Loucy (cell line): ENCODE measurements at regions not wholly inside any gene's neighbourhood (a gene's known extent, or its start where the extent isn't known, plus 50 kb on each side); places are given as distances from the start of the nearest gene placed in this dataset.

Experiments
- H2AFZ ChIP-seq: fragments of 200-600 bp; sonication (generic); 2 replicates; pipeline ENCODE4 v1.6.0; 2016; ENCODE audit warnings: antibody characterized with exemption, mild to moderate bottlenecking, low read length, moderate library complexity
- H3F3A ChIP-seq: fragments of 200-600 bp; 2 replicates; pipeline ENCODE4 v1.6.0; 2016; ENCODE audit warnings: antibody characterized with exemption, low read depth, mild to moderate bottlenecking
- H3K27me3 ChIP-seq: fragments of 200-600 bp; sonication (generic); 2 replicates; pipeline ENCODE4 v1.6.1; 2014; ENCODE audit warnings: low read length, mild to moderate bottlenecking; ENCODE audit not compliant: insufficient read depth, poor library complexity, severe bottlenecking
- H3K36me3 ChIP-seq: fragments of 200-600 bp; sonication (generic); 2 replicates; pipeline ENCODE4 v1.6.1; 2016; ENCODE audit warnings: low read length; ENCODE audit not compliant: insufficient read depth
- H3K4me1 ChIP-seq: fragments of 200-600 bp; sonication (generic); 2 replicates; pipeline ENCODE4 v1.5.1; 2014; ENCODE audit warnings: low read length, mild to moderate bottlenecking; ENCODE audit not compliant: insufficient read depth, poor library complexity, severe bottlenecking
- H3K4me2 ChIP-seq: fragments of 200-600 bp; sonication (generic); 2 replicates; pipeline ENCODE4 v1.6.0; 2014; ENCODE audit warnings: antibody characterized with exemption, low read length, low read depth, mild to moderate bottlenecking; ENCODE audit not compliant: poor library complexity, severe bottlenecking
- H3K4me3 ChIP-seq: fragments of 200-600 bp; sonication (generic); 2 replicates; pipeline ENCODE4 v1.5.1; 2014; ENCODE audit warnings: low read length, mild to moderate bottlenecking, mixed read lengths; ENCODE audit not compliant: poor library complexity, severe bottlenecking
- H3K79me2 ChIP-seq: fragments of 200-600 bp; sonication (generic); 2 replicates; pipeline ENCODE4 v1.6.1; 2014; ENCODE audit warnings: low read length; ENCODE audit not compliant: insufficient read depth
- H3K9ac ChIP-seq: fragments of 200-600 bp; sonication (generic); 2 replicates; pipeline ENCODE4 v1.6.0; 2014; ENCODE audit warnings: mild to moderate bottlenecking, low read depth, low read length, moderate library complexity; ENCODE audit not compliant: poor library complexity, severe bottlenecking
- H3K9me2 ChIP-seq: fragments of 200-600 bp; sonication (generic); replicated peaks from 2 replicates; pipeline ENCODE4 v1.6.1; 2016; ENCODE audit warnings: low read depth, low read length, mixed read lengths
- H3K9me3 ChIP-seq: fragments of 200-600 bp; sonication (generic); 2 replicates; pipeline ENCODE4 v1.6.1; 2014; ENCODE audit warnings: mild to moderate bottlenecking, antibody characterized with exemption, low read length, low read depth; ENCODE audit not compliant: insufficient read depth
- H4K20me1 ChIP-seq: fragments of 200-600 bp; sonication (generic); 2 replicates; pipeline ENCODE4 v1.6.0; 2014; ENCODE audit warnings: antibody characterized with exemption, low read length, mild to moderate bottlenecking; ENCODE audit not compliant: insufficient read depth, poor library complexity, severe bottlenecking
- CTCF ChIP-seq: fragments of 200-600 bp; sonication (generic); conservative IDR thresholded peaks from 2 replicates; pipeline ENCODE4 v1.5.1; 2014; ENCODE audit warnings: mild to moderate bottlenecking, antibody characterized with exemption, low read length
- EZH2phosphoT487 ChIP-seq: fragments of 200-600 bp; IDR thresholded peaks from 2 replicates; pipeline ENCODE4 v1.6.1; 2018; ENCODE audit warnings: antibody characterized with exemption, mild to moderate bottlenecking, moderate library complexity, borderline replicate concordance

- TF ChIP-seq CTCF (peak; percentile 95), EZH2phosphoT487 (no peak)
- peak overlapping the region; percentile 14 for H3K4me2 ChIP-seq
These were observed 450.0 kb downstream of the ANKRD50 start for GRCh38 chr4:124262211-124263179.

GRCh38 chr4:124265701-124266100 is 446.8 kb downstream of the ANKRD50 start:
- no peak overlapping the region for H2AFZ ChIP-seq
- 0 out of 2 replicates have a peak, but pooled peaks cover 6% of the 10 kb centered on the region for H3F3A ChIP-seq
- no peak overlapping the region for H3K4me2 ChIP-seq
- no peaks in the 10 kb centered on the region for H4K20me1 ChIP-seq
- no peaks in the 10 kb centered on the region for H3K79me2 ChIP-seq
- no peak overlapping the region for H3K4me3 ChIP-seq
- peaks cover 12% of the 10 kb centered on the region for H3K4me1 ChIP-seq
- H3K9ac ChIP-seq, result no peak overlapping the region
- H3K9me3 ChIP-seq, result no peaks in the 10 kb centered on the region
- no peaks in the 10 kb centered on the region for H3K36me3 ChIP-seq
- TF ChIP-seq EZH2phosphoT487, result no peak
- no peaks in the 10 kb centered on the region for H3K9me2 ChIP-seq
- no peaks in the 10 kb centered on the region for H3K27me3 ChIP-seq

More at GRCh38 chr4:124262211-124263179, 450.0 kb downstream of the ANKRD50 start:
- Histone ChIP-seq H3K36me3 (no peaks in the 10 kb centered on the region), H3K9me2 (no peaks in the 10 kb centered on the region), H3K79me2 (no peaks in the 10 kb centered on the region), H3F3A (no peaks in the 10 kb centered on the region), H2AFZ (peak overlapping the region; percentile 23; the same call in 1 of the 2 replicates), H3K4me3 (no peak overlapping the region), H3K9me3 (no peaks in the 10 kb centered on the region), H4K20me1 (no peaks in the 10 kb centered on the region), H3K4me1 (no peaks in the 10 kb centered on the region), H3K27me3 (no peaks in the 10 kb centered on the region), H3K9ac (no peak overlapping the region)

- Histone ChIP-seq H3K9me2 (no peaks in the 10 kb centered on the region), H3K27me3 (no peaks in the 10 kb centered on the region), H3K9me3 (no peaks in the 10 kb centered on the region), H3K36me3 (no peaks in the 10 kb centered on the region), H3K4me1 (peaks cover 12% of the 10 kb centered on the region), H2AFZ (no peak overlapping the region), H3K9ac (no peak overlapping the region), H4K20me1 (no peaks in the 10 kb centered on the region), H3F3A (0 out of 2 replicates have a peak, but pooled peaks cover 6% of the 10 kb centered on the region), H3K79me2 (no peaks in the 10 kb centered on the region), H3K4me3 (no peak overlapping the region), H3K4me2 (no peak overlapping the region)
- TF ChIP-seq CTCF, result no peak
- no peak for TF ChIP-seq EZH2phosphoT487
These were observed 445.8 kb downstream of the ANKRD50 start for GRCh38 chr4:124266721-124267120.
